ENCODE measurements at regions not wholly inside any gene's neighbourhood (a gene's known extent, or its start where the extent isn't known, plus 50 kb on each side); places are given as distances from the start of the nearest gene placed in this dataset.

DNA sequence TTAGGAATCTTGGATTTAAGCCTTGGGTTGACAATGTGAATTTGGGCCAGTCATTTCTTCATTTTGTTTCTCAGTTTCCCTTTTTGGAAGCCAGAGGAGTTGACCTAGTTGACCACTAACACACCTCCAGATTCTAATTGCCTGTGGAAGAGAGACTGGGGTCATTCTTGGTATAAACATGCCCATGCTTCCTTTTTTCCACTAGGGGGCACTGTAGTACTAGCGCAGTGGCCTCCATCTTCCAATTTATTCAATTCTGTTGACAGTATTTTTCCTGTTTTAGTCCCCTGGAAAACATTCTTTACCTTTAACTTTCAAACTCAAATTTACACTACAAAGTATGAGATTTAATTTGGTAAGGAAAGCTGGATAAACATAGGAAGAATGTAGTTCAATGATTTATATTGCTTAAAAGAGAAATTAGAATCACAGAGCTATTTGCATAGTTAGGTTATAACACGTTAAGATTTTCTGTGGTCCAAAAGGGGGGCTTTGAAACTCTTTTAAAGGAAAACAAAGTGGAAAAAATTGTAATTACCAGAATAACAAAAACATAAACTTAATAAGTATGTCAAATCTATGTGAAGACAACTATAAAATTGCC is 57.5 kb upstream of the AGPS start:
- no peak overlapping the region for H3K4me3 ChIP-seq
- TF ChIP-seq, protein P1, sequence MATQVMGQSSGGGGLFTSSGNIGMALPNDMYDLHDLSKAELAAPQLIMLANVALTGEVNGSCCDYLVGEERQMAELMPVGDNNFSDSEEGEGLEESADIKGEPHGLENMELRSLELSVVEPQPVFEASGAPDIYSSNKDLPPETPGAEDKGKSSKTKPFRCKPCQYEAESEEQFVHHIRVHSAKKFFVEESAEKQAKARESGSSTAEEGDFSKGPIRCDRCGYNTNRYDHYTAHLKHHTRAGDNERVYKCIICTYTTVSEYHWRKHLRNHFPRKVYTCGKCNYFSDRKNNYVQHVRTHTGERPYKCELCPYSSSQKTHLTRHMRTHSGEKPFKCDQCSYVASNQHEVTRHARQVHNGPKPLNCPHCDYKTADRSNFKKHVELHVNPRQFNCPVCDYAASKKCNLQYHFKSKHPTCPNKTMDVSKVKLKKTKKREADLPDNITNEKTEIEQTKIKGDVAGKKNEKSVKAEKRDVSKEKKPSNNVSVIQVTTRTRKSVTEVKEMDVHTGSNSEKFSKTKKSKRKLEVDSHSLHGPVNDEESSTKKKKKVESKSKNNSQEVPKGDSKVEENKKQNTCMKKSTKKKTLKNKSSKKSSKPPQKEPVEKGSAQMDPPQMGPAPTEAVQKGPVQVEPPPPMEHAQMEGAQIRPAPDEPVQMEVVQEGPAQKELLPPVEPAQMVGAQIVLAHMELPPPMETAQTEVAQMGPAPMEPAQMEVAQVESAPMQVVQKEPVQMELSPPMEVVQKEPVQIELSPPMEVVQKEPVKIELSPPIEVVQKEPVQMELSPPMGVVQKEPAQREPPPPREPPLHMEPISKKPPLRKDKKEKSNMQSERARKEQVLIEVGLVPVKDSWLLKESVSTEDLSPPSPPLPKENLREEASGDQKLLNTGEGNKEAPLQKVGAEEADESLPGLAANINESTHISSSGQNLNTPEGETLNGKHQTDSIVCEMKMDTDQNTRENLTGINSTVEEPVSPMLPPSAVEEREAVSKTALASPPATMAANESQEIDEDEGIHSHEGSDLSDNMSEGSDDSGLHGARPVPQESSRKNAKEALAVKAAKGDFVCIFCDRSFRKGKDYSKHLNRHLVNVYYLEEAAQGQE (IDR thresholded peaks at IDR 0.05; ENCODE audit: unreplicated experiment), result no peak
- peak; percentile 94 to 97 for TF ChIP-seq CTCF (conservative IDR thresholded peaks at IDR 0.05; ENCODE audit: low read depth in 2 of 2)
- Mint-ChIP-seq H3K4me3 (no peak overlapping the region), H3K27me3 (ENCODE audit: insufficient read depth, low read depth, poor library complexity) (no peaks in the 10 kb centered on the region), H3K27ac (no peak overlapping the region), H3K9me3 (no peaks in the 10 kb centered on the region), H3K4me1 (peaks cover 19% of the 10 kb centered on the region), H3K36me3 (ENCODE audit: low read depth) (no peaks in the 10 kb centered on the region)
- no peak overlapping the region for H3K27ac ChIP-seq (ENCODE audit: low read depth)
- H3K4me2 ChIP-seq, result no peak overlapping the region
- H3K27me3 ChIP-seq (ENCODE audit: insufficient read depth), result no peaks in the 10 kb centered on the region
- peaks cover 10% of the 10 kb centered on the region; the same call in 1 of the 2 replicates for H3K4me1 ChIP-seq (ENCODE audit: insufficient read depth)
- H3F3A ChIP-seq (replicated peaks; ENCODE audit: low read depth), result no peaks in the 10 kb centered on the region
- H3K79me2 ChIP-seq (replicated peaks; ENCODE audit: insufficient read depth), result no peaks in the 10 kb centered on the region
- peak; percentile 58 for ATAC-seq
- DNase-seq (ENCODE audit: low spot score), result peak; percentile 82
- no peaks in the 10 kb centered on the region for H3K36me3 ChIP-seq (ENCODE audit: insufficient read depth)
- H2AFZ ChIP-seq, result no peak overlapping the region
- H3K9me2 ChIP-seq (ENCODE audit: insufficient read depth), result no peaks in the 10 kb centered on the region
- no peaks in the 10 kb centered on the region for H4K20me1 ChIP-seq (replicated peaks; ENCODE audit: insufficient read depth)

- Histone ChIP-seq H3F3A (replicated peaks; ENCODE audit: low read depth) (no peaks in the 10 kb centered on the region), H3K9me2 (ENCODE audit: insufficient read depth) (no peaks in the 10 kb centered on the region), H3K27me3 (ENCODE audit: insufficient read depth) (no peaks in the 10 kb centered on the region), H3K4me1 (ENCODE audit: insufficient read depth) (peaks cover 10% of the 10 kb centered on the region; the same call in 1 of the 2 replicates), H4K20me1 (replicated peaks; ENCODE audit: insufficient read depth) (no peaks in the 10 kb centered on the region), H3K79me2 (replicated peaks; ENCODE audit: insufficient read depth) (no peaks in the 10 kb centered on the region), H3K36me3 (ENCODE audit: insufficient read depth) (no peaks in the 10 kb centered on the region), H3K4me3 (no peak overlapping the region), H3K27ac (ENCODE audit: low read depth) (no peak overlapping the region), H3K4me2 (no peak overlapping the region), H2AFZ (no peak overlapping the region)
- H3K27me3 Mint-ChIP-seq (ENCODE audit: insufficient read depth, low read depth, poor library complexity), result no peaks in the 10 kb centered on the region
- H3K4me3 Mint-ChIP-seq, result no peak overlapping the region
- peaks cover 19% of the 10 kb centered on the region for H3K4me1 Mint-ChIP-seq
- DNase-seq (ENCODE audit: low spot score) (no peak), ATAC-seq (no peak)
- no peaks in the 10 kb centered on the region for H3K36me3 Mint-ChIP-seq (ENCODE audit: low read depth)
- H3K9me3 Mint-ChIP-seq, result no peaks in the 10 kb centered on the region
- H3K27ac Mint-ChIP-seq, result no peak overlapping the region
- TF ChIP-seq JUNB (IDR thresholded peaks at IDR 0.05; ENCODE audit: unreplicated experiment) (no peak), ZNF114 (CRISPR knock-in tag; IDR thresholded peaks at IDR 0.05) (no peak), ZNF462 (CRISPR knock-in tag; IDR thresholded peaks at IDR 0.05) (no peak), CREB1 (CRISPR knock-in tag; IDR thresholded peaks at IDR 0.05; ENCODE audit: low read depth) (no peak), STAT1 (IDR thresholded peaks at IDR 0.05; ENCODE audit: unreplicated experiment) (no peak)
- TF ChIP-seq, protein P2, sequence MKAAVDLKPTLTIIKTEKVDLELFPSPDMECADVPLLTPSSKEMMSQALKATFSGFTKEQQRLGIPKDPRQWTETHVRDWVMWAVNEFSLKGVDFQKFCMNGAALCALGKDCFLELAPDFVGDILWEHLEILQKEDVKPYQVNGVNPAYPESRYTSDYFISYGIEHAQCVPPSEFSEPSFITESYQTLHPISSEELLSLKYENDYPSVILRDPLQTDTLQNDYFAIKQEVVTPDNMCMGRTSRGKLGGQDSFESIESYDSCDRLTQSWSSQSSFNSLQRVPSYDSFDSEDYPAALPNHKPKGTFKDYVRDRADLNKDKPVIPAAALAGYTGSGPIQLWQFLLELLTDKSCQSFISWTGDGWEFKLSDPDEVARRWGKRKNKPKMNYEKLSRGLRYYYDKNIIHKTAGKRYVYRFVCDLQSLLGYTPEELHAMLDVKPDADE (IDR thresholded peaks at IDR 0.05), result no peak
Measured at GRCh38 chr2:177335917-177336450, 56.6 kb upstream of the AGPS start.
